ENCODE measurements at regions not wholly inside any gene's neighbourhood (a gene's known extent, or its start where the extent isn't known, plus 50 kb on each side); places are given as distances from the start of the nearest gene placed in this dataset.

DNA sequence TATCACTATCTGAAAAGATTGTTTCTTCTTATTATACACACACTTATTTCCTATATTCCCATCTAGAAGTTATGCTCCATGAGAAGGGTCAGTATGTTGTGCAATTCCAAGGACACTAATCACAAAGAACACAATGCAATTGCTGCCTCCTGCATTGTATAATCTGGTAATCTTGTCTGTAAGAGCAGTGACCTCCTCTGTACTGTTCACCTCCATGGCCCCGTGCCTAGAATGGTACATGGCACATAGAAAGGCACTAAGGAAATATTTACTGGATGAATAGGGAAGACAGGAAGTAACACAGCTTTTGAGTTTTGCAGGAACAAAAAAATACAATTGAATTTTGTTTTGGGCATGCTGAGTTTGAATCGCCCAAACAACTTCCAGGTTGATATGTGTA, 214.6 kb upstream of the SALL1 start:
- Histone ChIP-seq H3K4me1 (ENCODE audit: control insufficient read depth, insufficient read depth, low read length, unreplicated experiment) (no peaks in the 10 kb centered on the region), H2AFZ (ENCODE audit: low read length, unreplicated experiment) (no peak overlapping the region), H3K4me3 (ENCODE audit: low read depth, low read length) (no peak overlapping the region), H3K27ac (ENCODE audit: low read depth, low read length) (no peak overlapping the region), H3K36me3 (ENCODE audit: insufficient read depth, low read length) (no peaks in the 10 kb centered on the region), H3K79me2 (ENCODE audit: control insufficient read depth, insufficient read depth, low read length, unreplicated experiment) (no peaks in the 10 kb centered on the region), H3K27me3 (ENCODE audit: insufficient read depth, low read length) (no peaks in the 10 kb centered on the region)

DNA sequence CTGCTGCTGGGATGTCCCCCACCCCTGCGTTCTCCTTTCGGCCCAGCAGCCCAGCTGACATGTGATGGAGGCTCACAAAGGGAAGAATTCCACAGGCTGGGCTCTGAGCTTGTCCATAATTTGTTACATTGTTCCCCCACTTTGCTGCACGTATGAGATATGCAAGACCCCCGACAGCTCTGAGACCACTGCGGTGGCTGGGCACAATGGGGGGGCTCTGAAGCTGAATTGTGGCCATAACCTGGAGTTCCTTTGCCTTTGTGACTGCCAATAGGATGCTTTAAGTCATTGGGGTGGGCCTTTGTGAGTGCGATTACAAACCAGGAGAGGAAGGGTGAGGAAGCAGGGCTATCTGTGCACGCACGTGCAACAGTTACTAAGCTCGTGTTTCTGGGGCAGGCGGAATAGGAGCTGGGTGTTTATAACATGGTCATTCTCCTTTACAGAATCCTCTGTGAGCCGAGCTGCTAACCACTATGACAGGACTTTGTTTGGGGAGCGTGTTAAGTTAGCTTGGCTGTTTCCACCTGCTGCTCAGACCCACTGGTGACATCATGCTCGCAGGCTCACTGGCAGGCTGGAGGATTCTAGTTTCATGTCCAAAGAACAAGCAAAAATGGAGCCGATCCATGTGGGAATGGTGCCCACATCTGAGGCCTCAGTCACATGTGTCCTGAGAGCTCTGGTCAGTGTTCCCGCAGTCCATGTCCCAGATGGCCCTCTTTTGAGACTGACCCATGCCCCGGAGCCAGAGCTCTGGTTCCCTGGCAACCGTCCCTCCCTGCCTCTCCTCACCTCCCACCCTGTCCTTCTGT, 208.3 kb upstream of the SALL1 start:
- Histone ChIP-seq H3K36me3 (ENCODE audit: insufficient read depth, low read length) (no peaks in the 10 kb centered on the region), H3K27ac (ENCODE audit: low read depth, low read length) (no peak overlapping the region), H3K27me3 (ENCODE audit: insufficient read depth, low read length) (no peaks in the 10 kb centered on the region), H3K4me1 (ENCODE audit: control insufficient read depth, insufficient read depth, low read length, unreplicated experiment) (no peaks in the 10 kb centered on the region), H3K4me3 (ENCODE audit: low read depth, low read length) (no peak overlapping the region), H2AFZ (ENCODE audit: low read length, unreplicated experiment) (no peak overlapping the region), H3K79me2 (ENCODE audit: control insufficient read depth, insufficient read depth, low read length, unreplicated experiment) (no peaks in the 10 kb centered on the region)

DNA sequence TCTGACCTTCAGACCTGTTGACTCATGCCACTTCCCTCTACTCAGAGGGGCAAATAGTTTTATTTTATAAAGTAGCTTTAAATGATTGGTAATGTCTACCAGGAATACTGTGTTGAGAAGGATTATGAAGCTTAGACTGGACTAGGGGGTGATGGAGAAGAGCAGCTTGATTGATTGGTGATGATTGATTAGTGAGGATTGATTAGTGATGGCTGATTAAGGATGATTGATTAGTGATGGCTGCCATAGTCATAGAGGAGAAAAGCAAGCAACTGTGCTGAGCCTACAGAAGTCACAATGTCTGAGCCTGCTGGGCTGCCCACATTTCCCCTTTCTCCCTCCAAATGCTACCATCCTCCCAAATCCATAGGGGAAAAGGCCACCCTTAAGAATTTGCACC, 206.8 kb upstream of the SALL1 start:
- Histone ChIP-seq H3K4me3 (ENCODE audit: low read depth, low read length) (no peak overlapping the region), H3K27ac (ENCODE audit: low read depth, low read length) (no peak overlapping the region), H3K36me3 (ENCODE audit: insufficient read depth, low read length) (no peaks in the 10 kb centered on the region), H3K27me3 (ENCODE audit: insufficient read depth, low read length) (no peaks in the 10 kb centered on the region), H3K79me2 (ENCODE audit: control insufficient read depth, insufficient read depth, low read length, unreplicated experiment) (no peaks in the 10 kb centered on the region), H3K4me1 (ENCODE audit: control insufficient read depth, insufficient read depth, low read length, unreplicated experiment) (no peaks in the 10 kb centered on the region), H2AFZ (ENCODE audit: low read length, unreplicated experiment) (no peak overlapping the region)

DNA sequence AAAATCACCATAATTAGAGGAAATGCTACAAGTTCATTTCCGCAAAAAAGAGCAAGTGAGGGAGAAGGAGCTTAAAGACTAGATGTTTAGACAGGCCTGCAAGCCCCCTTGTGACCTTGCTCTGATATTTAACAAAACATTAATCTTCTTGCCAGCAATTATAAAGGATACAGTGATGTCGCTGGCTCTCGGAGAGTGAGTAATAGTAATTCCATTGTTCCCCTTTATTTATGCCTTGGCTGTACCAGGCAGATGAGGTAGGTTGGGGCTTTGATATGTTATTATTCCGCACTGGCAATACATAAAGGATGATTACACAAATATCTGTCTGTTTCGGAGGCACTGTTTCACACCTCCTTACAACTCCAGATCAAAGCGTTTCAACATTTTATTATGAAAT, 204.8 kb upstream of the SALL1 start:
- Histone ChIP-seq H3K4me3 (ENCODE audit: low read depth, low read length) (no peak overlapping the region), H3K36me3 (ENCODE audit: insufficient read depth, low read length) (no peaks in the 10 kb centered on the region), H3K27ac (ENCODE audit: low read depth, low read length) (no peak overlapping the region), H3K27me3 (ENCODE audit: insufficient read depth, low read length) (no peaks in the 10 kb centered on the region), H2AFZ (ENCODE audit: low read length, unreplicated experiment) (no peak overlapping the region), H3K4me1 (ENCODE audit: control insufficient read depth, insufficient read depth, low read length, unreplicated experiment) (no peaks in the 10 kb centered on the region), H3K79me2 (ENCODE audit: control insufficient read depth, insufficient read depth, low read length, unreplicated experiment) (no peaks in the 10 kb centered on the region)

DNA sequence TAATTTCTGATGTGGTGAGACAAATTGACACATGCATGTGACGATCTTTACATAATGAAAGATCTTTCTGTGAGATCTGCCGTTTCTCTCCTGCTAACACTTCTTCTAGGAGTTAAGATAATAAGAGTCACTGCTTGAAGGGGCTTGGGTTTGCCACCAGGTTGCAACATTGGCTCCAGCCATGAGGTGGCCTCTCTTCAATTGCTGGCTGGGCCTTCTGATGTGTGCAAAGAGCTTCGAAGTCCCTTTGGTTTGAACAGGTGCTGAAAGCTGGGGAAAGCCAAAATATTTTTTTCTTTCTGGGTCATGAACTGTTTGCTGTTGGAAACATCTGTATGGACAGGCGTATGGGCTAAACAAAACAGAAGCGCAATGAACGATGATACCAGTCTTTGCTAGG, 204.1 kb upstream of the SALL1 start:
- Histone ChIP-seq H3K4me1 (ENCODE audit: control insufficient read depth, insufficient read depth, low read length, unreplicated experiment) (no peaks in the 10 kb centered on the region), H3K27ac (ENCODE audit: low read depth, low read length) (no peak overlapping the region), H3K36me3 (ENCODE audit: insufficient read depth, low read length) (no peaks in the 10 kb centered on the region), H2AFZ (ENCODE audit: low read length, unreplicated experiment) (no peak overlapping the region), H3K27me3 (ENCODE audit: insufficient read depth, low read length) (no peaks in the 10 kb centered on the region), H3K4me3 (ENCODE audit: low read depth, low read length) (no peak overlapping the region), H3K79me2 (ENCODE audit: control insufficient read depth, insufficient read depth, low read length, unreplicated experiment) (no peaks in the 10 kb centered on the region)

DNA sequence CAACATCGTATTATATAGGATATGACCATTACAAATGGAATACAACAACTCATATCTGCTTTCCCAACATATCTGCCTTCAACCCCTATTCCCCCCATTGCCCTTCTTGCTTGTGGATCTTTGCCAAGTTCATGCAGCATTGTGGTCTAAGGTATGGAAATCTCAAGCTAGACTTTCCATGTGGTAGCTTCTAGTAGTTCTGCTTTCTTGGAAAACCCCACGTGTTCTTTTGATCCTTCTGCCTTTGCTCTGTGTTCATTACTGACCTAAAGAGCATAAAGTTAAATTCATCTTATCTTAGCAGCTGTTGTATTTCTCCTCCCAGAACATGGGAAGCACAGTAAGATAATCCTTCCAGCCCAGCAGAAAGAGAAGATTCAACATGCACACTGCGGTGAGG, 202.0 kb upstream of the SALL1 start:
- Histone ChIP-seq H3K27ac (ENCODE audit: low read depth, low read length) (no peak overlapping the region), H3K27me3 (ENCODE audit: insufficient read depth, low read length) (no peaks in the 10 kb centered on the region), H3K4me1 (ENCODE audit: control insufficient read depth, insufficient read depth, low read length, unreplicated experiment) (no peaks in the 10 kb centered on the region), H3K36me3 (ENCODE audit: insufficient read depth, low read length) (no peaks in the 10 kb centered on the region), H3K79me2 (ENCODE audit: control insufficient read depth, insufficient read depth, low read length, unreplicated experiment) (no peaks in the 10 kb centered on the region), H3K4me3 (ENCODE audit: low read depth, low read length) (no peak overlapping the region), H2AFZ (ENCODE audit: low read length, unreplicated experiment) (no peak overlapping the region)

DNA sequence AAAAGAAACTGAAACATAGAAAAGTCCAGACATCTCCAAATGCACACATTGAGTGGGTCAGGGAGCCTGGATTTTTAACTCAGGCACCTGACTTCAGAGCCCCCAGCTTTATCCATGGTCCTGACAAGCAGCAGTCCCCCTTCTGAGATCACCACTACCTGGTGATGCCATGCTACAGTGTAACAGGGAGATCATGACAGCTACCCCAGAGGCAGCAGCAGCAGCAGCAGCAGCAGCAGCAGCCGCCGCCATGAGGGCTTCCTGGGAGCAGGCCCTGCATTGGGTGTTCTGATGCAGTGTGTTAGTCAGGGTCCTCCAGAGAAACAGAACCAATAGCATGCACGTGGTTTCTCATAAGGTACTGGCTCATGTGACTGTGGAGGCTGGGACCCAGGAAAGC, 198.6 kb upstream of the SALL1 start:
- Histone ChIP-seq H3K4me3 (ENCODE audit: low read depth, low read length) (no peak overlapping the region), H3K27me3 (ENCODE audit: insufficient read depth, low read length) (no peaks in the 10 kb centered on the region), H3K36me3 (ENCODE audit: insufficient read depth, low read length) (no peaks in the 10 kb centered on the region), H3K4me1 (ENCODE audit: control insufficient read depth, insufficient read depth, low read length, unreplicated experiment) (no peaks in the 10 kb centered on the region), H3K79me2 (ENCODE audit: control insufficient read depth, insufficient read depth, low read length, unreplicated experiment) (no peaks in the 10 kb centered on the region), H2AFZ (ENCODE audit: low read length, unreplicated experiment) (no peak overlapping the region), H3K27ac (ENCODE audit: low read depth, low read length) (no peak overlapping the region)

DNA sequence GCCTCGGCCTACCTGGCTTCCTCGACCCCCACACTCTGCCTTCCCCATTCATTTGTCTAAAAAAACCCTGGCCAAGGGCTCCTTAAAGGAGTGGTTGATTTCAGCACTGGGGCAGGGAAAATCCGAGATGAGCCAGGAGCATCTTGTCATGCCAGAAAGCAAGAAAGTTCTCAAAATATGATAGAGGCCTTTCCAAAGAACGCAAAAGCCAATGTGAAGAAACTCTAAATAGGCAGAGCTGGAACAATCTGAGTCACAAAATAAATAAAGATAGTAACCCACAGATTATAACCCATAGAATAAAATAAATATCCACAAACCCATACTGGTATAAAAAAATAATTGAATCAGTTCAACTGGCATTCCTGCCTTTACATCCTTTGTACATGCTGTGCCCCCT, 192.3 kb upstream of the SALL1 start:
- H3K4me3 ChIP-seq (ENCODE audit: low read depth, low read length): no peak overlapping the region
- no peaks in the 10 kb centered on the region for H3K79me2 ChIP-seq (ENCODE audit: control insufficient read depth, insufficient read depth, low read length, unreplicated experiment)
- peak overlapping the region; percentile 52; the same call in 1 of the 2 replicates for H3K27ac ChIP-seq (ENCODE audit: low read depth, low read length)
- no peaks in the 10 kb centered on the region for H3K27me3 ChIP-seq (ENCODE audit: insufficient read depth, low read length)
- H2AFZ ChIP-seq (ENCODE audit: low read length, unreplicated experiment): no peak overlapping the region
- no peaks in the 10 kb centered on the region for H3K36me3 ChIP-seq (ENCODE audit: insufficient read depth, low read length)
- peaks cover 4% of the 10 kb centered on the region for H3K4me1 ChIP-seq (ENCODE audit: control insufficient read depth, insufficient read depth, low read length, unreplicated experiment)

DNA sequence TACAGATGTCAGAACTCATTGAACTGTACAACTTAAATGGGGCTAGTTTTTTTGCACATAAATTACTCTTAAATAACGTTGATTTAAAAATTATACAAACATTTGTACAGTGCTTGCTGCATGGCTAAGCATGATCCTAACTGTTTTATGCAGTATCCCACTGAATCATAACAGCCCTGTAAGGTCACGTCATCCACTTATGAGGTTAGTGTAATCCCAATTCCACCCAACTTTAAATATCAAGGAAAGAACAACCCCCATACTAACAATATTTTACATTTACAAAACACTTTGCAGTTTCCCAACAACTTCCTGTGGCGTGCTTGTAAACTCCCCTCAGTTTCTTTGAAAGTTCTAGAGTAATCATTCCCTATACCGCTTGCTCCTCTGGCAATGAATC, 190.1 kb upstream of the SALL1 start:
- Histone ChIP-seq H3K4me1 (ENCODE audit: control insufficient read depth, insufficient read depth, low read length, unreplicated experiment) (peaks cover 4% of the 10 kb centered on the region), H3K79me2 (ENCODE audit: control insufficient read depth, insufficient read depth, low read length, unreplicated experiment) (no peaks in the 10 kb centered on the region), H3K27me3 (ENCODE audit: insufficient read depth, low read length) (no peaks in the 10 kb centered on the region)

DNA sequence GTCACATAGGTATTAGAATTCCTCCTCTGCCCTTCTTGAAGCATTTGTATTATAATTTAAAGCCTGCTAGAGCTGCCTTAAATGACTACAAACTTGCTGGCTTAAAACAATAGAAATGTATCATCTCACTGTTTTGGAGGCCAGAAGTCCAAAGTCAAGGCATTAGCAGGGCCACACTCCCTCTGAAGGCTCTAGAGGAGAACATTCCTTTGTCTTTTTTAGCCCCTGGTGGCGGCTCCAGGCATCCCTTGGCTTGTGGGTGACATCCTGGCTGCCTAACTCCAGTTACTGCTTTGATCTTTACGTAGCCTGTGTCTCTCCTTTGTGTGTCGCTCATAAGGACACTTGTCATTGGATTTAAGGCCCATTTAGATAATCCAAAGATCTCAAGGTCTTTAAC, 186.6 kb upstream of the SALL1 start:
- no peak overlapping the region for H3K27ac ChIP-seq (ENCODE audit: low read depth, low read length)
- no peak overlapping the region for H2AFZ ChIP-seq (ENCODE audit: low read length, unreplicated experiment)
- no peaks in the 10 kb centered on the region for H3K27me3 ChIP-seq (ENCODE audit: insufficient read depth, low read length)

More for the DNA sequence above, 190.1 kb upstream of the SALL1 start:
- Histone ChIP-seq H2AFZ (ENCODE audit: low read length, unreplicated experiment) (no peak overlapping the region), H3K27ac (ENCODE audit: low read depth, low read length) (no peak overlapping the region), H3K4me3 (ENCODE audit: low read depth, low read length) (no peak overlapping the region), H3K36me3 (ENCODE audit: insufficient read depth, low read length) (no peaks in the 10 kb centered on the region)

DNA sequence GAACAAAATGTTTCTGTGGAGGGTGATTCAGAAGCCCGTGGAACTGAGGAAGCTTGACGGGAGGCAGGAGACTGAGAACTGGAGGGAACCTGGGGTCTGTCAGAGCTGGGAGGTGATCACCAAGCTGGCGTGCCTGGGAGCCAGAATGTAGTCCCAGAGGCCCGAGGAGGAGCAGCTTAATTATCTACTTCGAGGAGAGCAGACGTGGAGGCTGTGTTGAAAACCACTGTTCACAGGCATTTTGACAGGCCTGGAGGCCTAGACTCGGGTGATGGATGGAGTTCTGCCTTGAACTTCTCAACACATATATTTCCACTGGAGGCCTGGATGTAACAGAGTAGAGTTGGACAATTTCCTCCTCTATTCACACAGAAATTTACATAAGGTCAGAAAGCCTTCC, 177.7 kb upstream of the SALL1 start:
- no peaks in the 10 kb centered on the region for H3K79me2 ChIP-seq (ENCODE audit: control insufficient read depth, insufficient read depth, low read length, unreplicated experiment)
- H2AFZ ChIP-seq (ENCODE audit: low read length, unreplicated experiment): no peak overlapping the region
- peaks cover 23% of the 10 kb centered on the region for H3K4me1 ChIP-seq (ENCODE audit: control insufficient read depth, insufficient read depth, low read length, unreplicated experiment)
- no peak overlapping the region for H3K27ac ChIP-seq (ENCODE audit: low read depth, low read length)
- no peaks in the 10 kb centered on the region for H3K36me3 ChIP-seq (ENCODE audit: insufficient read depth, low read length)
- no peak overlapping the region for H3K4me3 ChIP-seq (ENCODE audit: low read depth, low read length)
- no peaks in the 10 kb centered on the region for H3K27me3 ChIP-seq (ENCODE audit: insufficient read depth, low read length)

More for the DNA sequence above, 186.6 kb upstream of the SALL1 start:
- Histone ChIP-seq H3K4me3 (ENCODE audit: low read depth, low read length) (no peak overlapping the region), H3K36me3 (ENCODE audit: insufficient read depth, low read length) (no peaks in the 10 kb centered on the region), H3K79me2 (ENCODE audit: control insufficient read depth, insufficient read depth, low read length, unreplicated experiment) (no peaks in the 10 kb centered on the region), H3K4me1 (ENCODE audit: control insufficient read depth, insufficient read depth, low read length, unreplicated experiment) (no peaks in the 10 kb centered on the region)
